ENCODE measurements at regions not wholly inside any gene's neighbourhood (a gene's known extent, or its start where the extent isn't known, plus 50 kb on each side); places are given as distances from the start of the nearest gene placed in this dataset.
A peak's percentile ranks its signal among the peaks of the same experiment; 100 is the strongest.
"Not testable (repeated sequence)": the region's sequence is repeated elsewhere in the genome, so short reads cannot be mapped to it uniquely, and the experiment has no call there.

- DNase-seq = no peak
Measured at GRCh38 chr3:33956776-33957175, 158.3 kb downstream of the PDCD6IP start.

GRCh38 chr3:33957176-33957575, 158.7 kb downstream of the PDCD6IP start:
- DNase-seq = no peak

DNA sequence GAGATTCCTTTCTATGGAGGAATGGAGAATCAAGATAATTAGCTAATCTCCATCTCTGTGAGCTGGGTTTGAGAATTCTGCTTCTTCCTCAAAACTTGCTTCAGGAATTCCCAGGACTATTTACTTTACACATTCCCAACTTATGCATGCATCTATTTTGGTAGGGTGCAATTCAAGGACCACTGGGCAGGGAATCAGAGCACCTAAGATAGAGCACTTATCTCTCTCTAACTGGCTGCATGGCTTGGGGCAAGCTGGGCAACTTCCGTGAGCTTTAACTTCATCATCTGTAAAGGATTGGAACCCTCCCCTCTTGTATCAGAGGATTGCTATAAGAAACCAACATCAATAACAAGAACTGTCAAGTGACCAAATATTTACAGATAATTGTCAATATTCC, 160.2 kb downstream of the PDCD6IP start:
- DNase-seq = no peak

DNA sequence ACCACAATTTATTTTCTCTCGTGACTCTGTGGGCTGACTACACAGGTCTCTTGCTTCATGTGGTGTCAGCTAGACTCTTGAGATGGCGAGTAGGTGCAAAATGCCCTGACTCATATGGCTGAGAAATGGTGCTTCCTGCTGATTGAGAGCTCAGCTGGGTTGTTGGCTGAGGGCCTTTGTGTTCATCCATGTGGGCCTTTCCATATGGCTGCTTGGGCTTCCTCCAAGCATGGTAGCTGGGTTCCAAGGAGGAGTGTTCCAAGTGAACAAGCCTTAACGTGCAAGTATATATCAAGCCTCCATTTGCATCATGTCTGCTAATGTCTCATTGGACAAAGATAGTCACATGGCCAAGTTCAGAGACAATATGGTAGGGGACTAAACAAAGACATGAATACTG, 164.0 kb downstream of the PDCD6IP start:
- no peak for DNase-seq

GRCh38 chr3:33970180-33970579, 171.8 kb downstream of the PDCD6IP start:
- not testable (repeated sequence) for DNase-seq

DNA sequence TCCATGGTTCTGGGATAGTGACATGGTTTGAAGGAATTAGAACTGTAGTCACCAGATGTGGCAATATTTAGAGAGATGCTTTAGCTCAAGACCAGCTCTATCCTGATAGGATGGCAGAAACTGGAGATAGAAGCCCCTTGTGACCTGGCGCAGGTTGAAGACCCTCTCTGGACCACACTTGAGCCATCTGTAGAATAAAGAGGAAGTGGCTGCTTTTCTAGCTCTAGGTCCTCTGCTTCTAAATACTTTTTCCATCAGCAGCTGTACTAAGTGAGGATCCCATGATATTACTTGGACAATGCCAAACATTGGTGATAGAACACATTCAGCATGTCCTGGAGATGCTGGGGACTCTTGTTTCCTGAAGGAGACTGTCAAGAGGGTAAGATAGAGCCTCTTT, 172.6 kb downstream of the PDCD6IP start:
- no peak for DNase-seq

DNA sequence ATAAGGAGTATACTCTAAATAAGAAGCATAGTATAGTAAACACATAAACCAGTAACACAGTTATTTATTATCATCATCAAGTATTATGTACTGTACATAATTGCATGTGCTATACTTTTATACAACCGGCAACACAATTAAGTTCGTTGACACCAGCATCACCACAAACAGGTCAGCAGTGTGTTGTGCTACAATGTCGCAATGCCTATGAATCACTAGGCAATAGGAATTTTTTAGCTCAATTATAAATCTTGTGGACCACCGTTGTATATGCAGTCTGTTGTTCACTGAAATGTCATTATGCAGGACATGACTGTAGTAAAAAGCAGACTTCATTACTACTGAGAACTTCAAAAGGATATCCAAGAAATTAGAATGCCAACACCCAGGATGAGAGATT, 177.0 kb downstream of the PDCD6IP start:
- no peak for DNase-seq

DNA sequence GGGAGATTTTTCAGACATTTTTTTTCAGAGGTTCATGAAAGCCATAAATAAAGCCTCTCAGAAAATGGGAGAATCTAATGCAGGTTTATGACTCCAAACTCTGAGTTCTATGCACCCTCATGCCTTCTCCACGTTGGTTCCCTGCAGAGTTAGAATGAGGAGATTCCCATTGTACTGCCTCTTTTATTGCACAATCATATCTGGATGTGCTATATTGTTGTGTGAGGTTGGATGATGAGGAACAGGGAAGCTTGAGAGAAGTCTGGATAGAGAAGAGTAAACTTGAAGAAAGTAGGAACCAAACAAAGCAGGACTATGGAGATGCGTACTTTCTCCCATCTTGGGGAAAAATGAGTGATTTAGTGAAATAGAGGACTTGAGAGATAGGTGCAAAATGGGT, 178.8 kb downstream of the PDCD6IP start:
- no peak for DNase-seq

- DNase-seq = peak in 2 of 3 donors; percentile 2 to 67
Measured at GRCh38 chr3:33980252-33980651, 181.8 kb downstream of the PDCD6IP start.

GRCh38 chr3:33982269-33982798, 183.9 kb downstream of the PDCD6IP start:
- no peak for DNase-seq

DNA sequence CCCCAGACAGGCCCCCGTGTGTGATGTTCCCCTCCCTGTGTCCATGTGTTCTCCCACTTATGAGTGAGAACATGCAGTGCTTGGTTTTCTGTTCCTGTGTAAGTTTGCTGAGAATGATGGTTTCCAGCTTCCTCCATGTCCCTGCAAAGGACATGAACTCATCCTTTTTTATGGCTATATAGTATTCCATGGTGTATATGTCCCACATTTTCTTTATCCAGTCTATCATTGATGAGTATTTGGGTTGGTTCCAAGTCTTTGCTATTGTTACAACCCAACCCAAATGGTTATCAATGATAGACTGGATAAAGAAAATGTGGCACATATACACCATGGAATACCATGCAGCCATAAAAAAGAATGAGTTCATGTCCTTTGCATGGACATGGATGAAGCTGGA, 184.5 kb downstream of the PDCD6IP start:
- DNase-seq = not testable (repeated sequence)

DNA sequence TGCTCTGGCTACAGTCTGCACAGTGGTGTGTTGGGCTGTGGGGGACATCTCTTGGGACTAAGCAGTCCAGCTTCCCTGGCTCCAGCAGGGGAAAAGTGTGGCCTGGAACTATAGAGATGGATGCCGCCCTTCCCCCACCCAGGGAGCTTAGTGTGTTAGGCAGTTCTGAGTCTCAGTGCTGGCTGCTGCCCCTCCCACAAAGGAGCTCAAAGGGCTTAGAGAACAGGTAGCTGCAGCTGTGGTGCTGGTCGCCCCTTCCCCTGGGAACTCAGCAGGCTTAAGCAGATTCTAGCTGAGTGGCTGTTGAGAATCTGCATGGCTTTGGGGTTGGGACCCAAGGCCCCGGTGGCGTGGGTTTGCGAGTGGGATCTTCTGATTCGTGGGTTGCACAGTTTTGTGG, 190.8 kb downstream of the PDCD6IP start:
- DNase-seq = no peak

GRCh38 chr3:33991673-33992072, 193.2 kb downstream of the PDCD6IP start:
- no peak for DNase-seq

GRCh38 chr3:33993631-33994030, 195.2 kb downstream of the PDCD6IP start:
- DNase-seq = no peak

GRCh38 chr3:33994568-33994967, 196.1 kb downstream of the PDCD6IP start:
- no peak for DNase-seq

DNA sequence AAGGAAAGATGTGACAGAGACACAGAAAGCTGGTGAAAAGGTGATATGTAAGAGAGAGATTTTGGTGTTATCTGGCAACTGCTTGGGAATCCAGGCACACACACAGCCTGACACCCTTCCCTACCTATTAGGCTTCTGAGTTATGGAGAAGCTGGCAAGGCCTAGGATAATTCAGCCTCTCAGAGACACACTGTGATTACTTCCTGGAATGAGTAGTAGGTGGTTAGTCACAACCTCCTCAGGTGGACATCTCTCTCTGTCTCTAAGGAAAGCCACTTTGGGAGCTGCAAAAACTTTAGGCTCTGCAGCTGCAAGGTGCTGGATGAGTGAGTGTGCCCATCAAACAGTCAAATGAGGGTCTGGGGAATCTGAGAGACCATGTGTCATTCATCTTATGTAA, 201.9 kb downstream of the PDCD6IP start:
- no peak for DNase-seq

- no peak for DNase-seq
Measured at GRCh38 chr3:34001022-34001421, 202.6 kb downstream of the PDCD6IP start.

DNA sequence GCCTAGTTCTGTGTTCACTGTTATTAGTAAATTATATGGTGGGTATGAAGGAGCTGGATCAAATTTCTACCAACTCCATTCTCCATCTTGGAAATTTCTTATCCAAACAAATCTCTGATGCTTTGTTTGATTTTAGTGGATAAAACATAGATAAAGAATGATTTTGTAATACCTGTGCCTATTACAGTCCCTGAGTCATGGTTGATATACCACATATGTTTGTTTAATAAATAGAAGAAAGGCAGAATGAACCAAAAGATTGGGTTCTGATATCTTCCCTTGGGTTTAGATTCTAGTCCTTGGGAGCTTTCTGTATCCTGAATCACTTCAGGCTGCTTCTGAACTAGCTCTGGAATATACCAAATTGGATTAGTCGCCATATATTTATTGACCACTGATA, 203.6 kb downstream of the PDCD6IP start:
- DNase-seq = no peak

GRCh38 chr3:34002569-34003100, 204.2 kb downstream of the PDCD6IP start:
- no peak for DNase-seq

GRCh38 chr3:34005886-34006285, 207.5 kb downstream of the PDCD6IP start:
- peak in 1 of 3 donors; percentile 79 for DNase-seq

- DNase-seq = peak in 1 of 3 donors; percentile 69
Measured at GRCh38 chr3:34008191-34008590, 209.8 kb downstream of the PDCD6IP start.

GRCh38 chr3:34008836-34009809, 210.7 kb downstream of the PDCD6IP start:
- no peak for DNase-seq

Measured in muscle of back (tissue), 3 donors.